ENCODE measurements at regions not wholly inside any gene's neighbourhood (a gene's known extent, or its start where the extent isn't known, plus 50 kb on each side); places are given as distances from the start of the nearest gene placed in this dataset.

GRCh38 chr2:184199274-184199673, 399.1 kb upstream of the ZNF804A start:
- Histone ChIP-seq H3K4me3 (ENCODE audit: low read depth, low read length) (no peak overlapping the region), H3K36me3 (ENCODE audit: control insufficient read depth, insufficient read depth, low read length) (no peaks in the 10 kb centered on the region), H3K27me3 (ENCODE audit: control insufficient read depth, insufficient read depth, low read length) (no peaks in the 10 kb centered on the region)
- FAIRE-seq (no peak), DNase-seq (ENCODE audit: low read depth) (no peak)
- no peak for TF ChIP-seq CTCF (IDR thresholded peaks at IDR 0.05; ENCODE audit: insufficient read depth, low read length, severe bottlenecking)

- Histone ChIP-seq H3K27me3 (ENCODE audit: control insufficient read depth, insufficient read depth, low read length) (no peaks in the 10 kb centered on the region), H3K36me3 (ENCODE audit: control insufficient read depth, insufficient read depth, low read length) (no peaks in the 10 kb centered on the region), H3K4me3 (ENCODE audit: low read depth, low read length) (no peak overlapping the region)
- no peak for TF ChIP-seq CTCF (IDR thresholded peaks at IDR 0.05; ENCODE audit: insufficient read depth, low read length, severe bottlenecking)
- no peak for DNase-seq (ENCODE audit: low read depth)
- FAIRE-seq, result no peak
Observed at GRCh38 chr2:184201246-184201645, 397.1 kb upstream of the ZNF804A start.

GRCh38 chr2:184203661-184204060, 394.7 kb upstream of the ZNF804A start:
- DNase-seq (ENCODE audit: low read depth) (no peak), FAIRE-seq (no peak)
- Histone ChIP-seq H3K4me3 (ENCODE audit: low read depth, low read length) (no peak overlapping the region), H3K36me3 (ENCODE audit: control insufficient read depth, insufficient read depth, low read length) (no peaks in the 10 kb centered on the region), H3K27me3 (ENCODE audit: control insufficient read depth, insufficient read depth, low read length) (no peaks in the 10 kb centered on the region)
- no peak for TF ChIP-seq CTCF (IDR thresholded peaks at IDR 0.05; ENCODE audit: insufficient read depth, low read length, severe bottlenecking)

- no peaks in the 10 kb centered on the region for H3K36me3 ChIP-seq (ENCODE audit: control insufficient read depth, insufficient read depth, low read length)
- H3K27me3 ChIP-seq (ENCODE audit: control insufficient read depth, insufficient read depth, low read length), result no peaks in the 10 kb centered on the region
- no peak overlapping the region for H3K4me3 ChIP-seq (ENCODE audit: low read depth, low read length)
- no peak for FAIRE-seq
- no peak for TF ChIP-seq CTCF (IDR thresholded peaks at IDR 0.05; ENCODE audit: insufficient read depth, low read length, severe bottlenecking)
- DNase-seq (ENCODE audit: low read depth), result no peak
Observed at GRCh38 chr2:184205048-184205596, 393.2 kb upstream of the ZNF804A start.

GRCh38 chr2:184206045-184206444, 392.3 kb upstream of the ZNF804A start:
- H3K27me3 ChIP-seq (ENCODE audit: control insufficient read depth, insufficient read depth, low read length), result no peaks in the 10 kb centered on the region
- DNase-seq (ENCODE audit: low read depth) (no peak), FAIRE-seq (no peak)
- no peak for TF ChIP-seq CTCF (IDR thresholded peaks at IDR 0.05; ENCODE audit: insufficient read depth, low read length, severe bottlenecking)
- no peaks in the 10 kb centered on the region for H3K36me3 ChIP-seq (ENCODE audit: control insufficient read depth, insufficient read depth, low read length)
- H3K4me3 ChIP-seq (ENCODE audit: low read depth, low read length), result no peak overlapping the region

- no peak for TF ChIP-seq CTCF (IDR thresholded peaks at IDR 0.05; ENCODE audit: insufficient read depth, low read length, severe bottlenecking)
- no peaks in the 10 kb centered on the region for H3K36me3 ChIP-seq (ENCODE audit: control insufficient read depth, insufficient read depth, low read length)
- H3K27me3 ChIP-seq (ENCODE audit: control insufficient read depth, insufficient read depth, low read length), result no peaks in the 10 kb centered on the region
- no peak for FAIRE-seq
- DNase-seq (ENCODE audit: low read depth), result no peak
- no peak overlapping the region for H3K4me3 ChIP-seq (ENCODE audit: low read depth, low read length)
Observed at GRCh38 chr2:184210329-184210728, 388.0 kb upstream of the ZNF804A start.

Measured in bronchial epithelial cell (primary cell).